Mesodermal cell (in vitro differentiated cells): ENCODE measurements at regions not wholly inside any gene's neighbourhood (a gene's known extent, or its start where the extent isn't known, plus 50 kb on each side); places are given as distances from the start of the nearest gene placed in this dataset.
"Not testable (repeated sequence)": the region's sequence is repeated elsewhere in the genome, so short reads cannot be mapped to it uniquely, and the experiment has no call there.

Source experiments
- H3K27ac ChIP-seq: 2 replicates; pipeline ENCODE4 v1.7.0; 2013; ENCODE audit warnings: mild to moderate bottlenecking, low read depth, low read length, moderate library complexity; ENCODE audit not compliant: severe bottlenecking
- H3K36me3 ChIP-seq: 2 replicates; pipeline ENCODE4 v1.7.1; 2013; ENCODE audit warnings: mild to moderate bottlenecking, low read length, moderate library complexity; ENCODE audit not compliant: control insufficient read depth, insufficient read depth
- H3K4me1 ChIP-seq: one replicate; pipeline ENCODE4 v1.7.1; 2013; ENCODE audit warnings: mild to moderate bottlenecking, low read length; ENCODE audit not compliant: insufficient read depth, control insufficient read depth, poor library complexity, severe bottlenecking
- H3K4me3 ChIP-seq: 2 replicates; pipeline ENCODE4 v1.7.0; 2013; ENCODE audit warnings: low read length, control low read depth, mild to moderate bottlenecking; ENCODE audit not compliant: insufficient read depth, poor library complexity, severe bottlenecking; ENCODE audit errors: extremely low read depth
- H3K9me3 ChIP-seq: 2 replicates; pipeline ENCODE4 v1.7.1; 2013; ENCODE audit warnings: mild to moderate bottlenecking, low read length, moderate library complexity; ENCODE audit not compliant: control insufficient read depth
- WGBS, 2 experiments: methylation state at CpG; one replicate each; pipeline ENCODE4 v1.1.5; 2013; ENCODE audit warnings: missing lambda C conversion rate in 2 of 2; ENCODE audit not compliant: insufficient coverage in 2 of 2; 5-methylcytosine and 5-hydroxymethylcytosine counted together

GRCh38 chr3:127413318-127413673 is 125.5 kb upstream of the PRR20G start:
- Histone ChIP-seq H3K4me1 (peaks cover 7% of the 10 kb centered on the region), H3K9me3 (no peaks in the 10 kb centered on the region), H3K4me3 (no peak overlapping the region), H3K27ac (no peak overlapping the region), H3K36me3 (no peaks in the 10 kb centered on the region)
- WGBS, 2 experiments = 60 to 94% methylated on average over 1 to 3 of the region's 3 CpGs

- 90% methylated on average over 10 of the region's 10 CpGs for WGBS, 2 experiments
Observed at GRCh38 chr3:127412578-127413317, 124.9 kb upstream of the PRR20G start.

DNA sequence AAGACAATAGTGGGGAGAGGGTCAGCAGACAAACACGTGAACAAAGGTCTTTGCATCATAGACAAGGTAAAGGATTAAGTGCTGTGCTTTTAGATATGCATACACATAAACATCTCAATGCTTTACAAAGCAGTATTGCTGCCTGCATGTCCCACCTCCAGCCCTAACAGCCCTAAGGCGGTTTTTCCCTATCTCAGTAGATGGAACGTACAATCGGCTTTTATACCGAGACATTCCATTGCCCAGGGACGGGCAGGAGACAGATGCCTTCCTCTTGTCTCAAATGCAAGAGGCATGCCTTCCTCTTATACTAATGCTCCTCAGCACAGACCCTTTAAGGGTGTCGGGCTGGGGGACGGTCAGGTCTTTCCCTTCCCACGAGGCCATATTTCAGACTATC is 124.0 kb upstream of the PRR20G start:
- not testable (repeated sequence) for H3K27ac ChIP-seq, H3K36me3 ChIP-seq, H3K9me3 ChIP-seq, H3K4me3 ChIP-seq
- no CpG with 5 or more reads among the region's 9 CpGs for WGBS, 2 experiments
- H3K4me1 ChIP-seq = peaks cover 13% of the 10 kb centered on the region

More at GRCh38 chr3:127412578-127413317, 124.9 kb upstream of the PRR20G start:
- Histone ChIP-seq H3K9me3 (no peaks in the 10 kb centered on the region), H3K36me3 (no peaks in the 10 kb centered on the region), H3K27ac (no peak overlapping the region), H3K4me3 (no peak overlapping the region), H3K4me1 (peaks cover 7% of the 10 kb centered on the region)

GRCh38 chr3:127411083-127411727 is 123.4 kb upstream of the PRR20G start:
- peaks cover 13% of the 10 kb centered on the region for H3K4me1 ChIP-seq
- WGBS, 2 experiments = 61 to 68% methylated on average over 2 of the region's 4 CpGs

GRCh38 chr3:127410678-127411077 is 122.8 kb upstream of the PRR20G start:
- Histone ChIP-seq H3K36me3 (no peaks in the 10 kb centered on the region), H3K4me1 (peaks cover 13% of the 10 kb centered on the region), H3K4me3 (no peak overlapping the region), H3K27ac (no peak overlapping the region), H3K9me3 (no peaks in the 10 kb centered on the region)
- WGBS, 2 experiments = 72 to 95% methylated on average over 4 to 7 of the region's 7 CpGs

More at GRCh38 chr3:127411083-127411727, 123.4 kb upstream of the PRR20G start:
- Histone ChIP-seq H3K4me3 (no peak overlapping the region), H3K9me3 (no peaks in the 10 kb centered on the region), H3K27ac (no peak overlapping the region), H3K36me3 (no peaks in the 10 kb centered on the region)

GRCh38 chr3:127410137-127410488 is 122.3 kb upstream of the PRR20G start:
- H3K36me3 ChIP-seq = no peaks in the 10 kb centered on the region
- 92 to 95% methylated on average over 6 of the region's 6 CpGs for WGBS, 2 experiments
- no peaks in the 10 kb centered on the region for H3K9me3 ChIP-seq
- H3K4me3 ChIP-seq = no peak overlapping the region
- no peak overlapping the region for H3K27ac ChIP-seq
- peaks cover 13% of the 10 kb centered on the region for H3K4me1 ChIP-seq

DNA sequence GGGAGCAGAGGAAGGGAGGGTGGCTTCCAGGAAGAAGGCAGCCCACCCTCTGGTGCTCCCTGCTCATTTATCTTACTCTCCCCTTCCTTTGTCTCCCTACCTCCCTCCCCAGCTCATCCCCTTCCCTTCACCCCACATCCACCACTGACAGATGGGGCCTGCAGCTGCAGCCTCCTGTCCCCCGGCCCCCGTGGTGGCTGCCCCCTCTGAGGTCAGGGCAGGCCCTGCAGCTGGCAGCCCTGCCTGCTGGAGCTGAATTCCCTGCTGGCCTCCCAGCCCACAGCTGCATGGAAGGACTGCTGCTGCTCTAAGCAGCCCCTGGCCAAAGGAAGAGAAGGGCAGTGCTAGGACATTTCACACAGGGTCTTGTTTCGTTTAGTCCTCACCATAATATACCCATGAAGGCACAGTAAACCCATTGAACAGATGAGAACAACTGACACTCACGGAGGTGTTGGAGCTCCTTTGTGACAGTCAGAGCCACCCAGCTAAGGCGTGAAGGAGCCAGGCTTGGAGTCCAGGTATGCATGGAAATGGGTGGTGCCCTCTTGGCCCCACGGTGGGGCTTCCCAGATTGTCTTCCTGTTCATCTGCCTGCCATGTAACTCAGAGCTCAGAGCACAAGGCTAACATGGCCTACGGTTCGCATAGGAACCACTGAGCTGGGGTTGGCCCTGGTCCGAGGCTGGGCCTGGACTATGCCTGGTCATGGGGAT is 121.7 kb upstream of the PRR20G start:
- WGBS, 2 experiments = 84 to 91% methylated on average over 7 to 9 of the region's 9 CpGs
- Histone ChIP-seq H3K9me3 (no peaks in the 10 kb centered on the region), H3K27ac (no peak overlapping the region), H3K4me3 (no peak overlapping the region), H3K36me3 (no peaks in the 10 kb centered on the region), H3K4me1 (peaks cover 13% of the 10 kb centered on the region)

GRCh38 chr3:127408684-127409420 is 121.0 kb upstream of the PRR20G start:
- Histone ChIP-seq H3K9me3 (no peaks in the 10 kb centered on the region), H3K4me3 (no peak overlapping the region), H3K4me1 (peaks cover 9% of the 10 kb centered on the region), H3K27ac (no peak overlapping the region), H3K36me3 (no peaks in the 10 kb centered on the region)
- 78 to 81% methylated on average over 11 to 13 of the region's 14 CpGs for WGBS, 2 experiments

GRCh38 chr3:127408022-127408683 is 120.3 kb upstream of the PRR20G start:
- Histone ChIP-seq H3K36me3 (no peaks in the 10 kb centered on the region), H3K27ac (no peak overlapping the region), H3K9me3 (no peaks in the 10 kb centered on the region), H3K4me3 (no peak overlapping the region), H3K4me1 (peaks cover 8% of the 10 kb centered on the region)
- 82 to 95% methylated on average over 11 to 12 of the region's 15 CpGs for WGBS, 2 experiments
